Activated CD4-positive, alpha-beta T cell treated with anti-CD3 and anti-CD28 coated beads for 36 hours (primary cell): ENCODE measurements at regions not wholly inside any gene's neighbourhood (a gene's known extent, or its start where the extent isn't known, plus 50 kb on each side); places are given as distances from the start of the nearest gene placed in this dataset.

Experiments
- ATAC-seq: fragments of 200-7000 bp; cut with Tn5 transposase; one replicate; pipeline ENCODE4 v1.10.0; 2021; ENCODE audit warnings: mild to moderate bottlenecking, moderate library complexity
- CTCF ChIA-PET: fragments of 350-600 bp; sonication (Branson Sonifier 250); formaldehyde crosslinking; loops from one replicate; lab custom pipeline; 2021; ENCODE audit warnings: antibody characterized with exemption; lab: Charles Lee
- POLR2A ChIA-PET: fragments of 350-600 bp; sonication (Branson Sonifier 250); formaldehyde crosslinking; loops from one replicate; lab custom pipeline; 2021; ENCODE audit warnings: antibody characterized with exemption, inconsistent platforms; lab: Charles Lee
- DNase-seq: peaks from one replicate; pipeline ENCODE4 v3.0.0-alpha.2; 2020
- H3K27ac Mint-ChIP-seq: one replicate; pipeline ENCODE4 v1.8.0; 2021; ENCODE audit warnings: mixed read lengths
- H3K27me3 Mint-ChIP-seq: one replicate; pipeline ENCODE4 v1.8.0; 2021; ENCODE audit warnings: mixed read lengths
- H3K36me3 Mint-ChIP-seq: one replicate; pipeline ENCODE4 v1.8.0; 2021; ENCODE audit warnings: low read depth, mixed read lengths
- H3K4me1 Mint-ChIP-seq: one replicate; pipeline ENCODE4 v1.8.0; 2021; ENCODE audit warnings: mixed read lengths
- H3K4me3 Mint-ChIP-seq: one replicate; pipeline ENCODE4 v1.8.0; 2021; ENCODE audit warnings: mild to moderate bottlenecking, moderate library complexity, mixed read lengths
- H3K9me3 Mint-ChIP-seq: one replicate; pipeline ENCODE4 v1.8.0; 2021; ENCODE audit warnings: low read depth, mixed read lengths
- intact Hi-C, 2 experiments: fragments of 100-400 bp; cut with DNase I in 1 of 2; cut with micrococcal nuclease in 1 of 2; formaldehyde crosslinking; loops; one replicate each; pipeline versions ENCODE4 v1.14.2 to v1.15.1; 2022 to 2024; cut with DNase I, micrococcal nuclease

DNA sequence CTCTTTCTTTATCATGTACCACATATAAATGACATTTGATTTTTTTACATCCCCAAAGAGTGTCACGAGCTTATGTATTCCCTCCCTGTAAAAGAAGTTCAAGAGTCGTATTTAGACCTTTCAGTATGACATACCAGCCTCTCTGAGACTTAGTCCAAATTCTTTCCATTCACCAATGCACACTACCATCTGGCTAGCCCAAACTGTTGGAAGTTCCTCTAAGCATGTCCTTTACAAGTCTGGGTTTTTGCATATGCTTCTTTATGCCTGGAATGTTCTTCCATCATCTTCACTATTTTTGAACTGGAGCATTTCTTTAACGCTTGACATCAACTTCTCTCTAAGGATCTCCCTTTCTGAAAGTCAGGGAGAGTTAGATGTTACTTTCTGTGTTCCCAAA, 68.5 kb upstream of the RGS6 start:
- ChIA-PET POLR2A (no interaction called here), CTCF (no interaction called here)

More for the DNA sequence above, 68.5 kb upstream of the RGS6 start:
- no peaks in the 10 kb centered on the region for H3K36me3 Mint-ChIP-seq
- H3K4me3 Mint-ChIP-seq = no peak overlapping the region
- H3K27ac Mint-ChIP-seq = no peak overlapping the region
- DNase-seq = no peak
- intact Hi-C loops = no loop called here
- H3K27me3 Mint-ChIP-seq = peaks cover 9% of the 10 kb centered on the region
- H3K9me3 Mint-ChIP-seq = no peaks in the 10 kb centered on the region
- H3K4me1 Mint-ChIP-seq = no peaks in the 10 kb centered on the region
- ATAC-seq = no peak
